ENCODE measurements at regions not wholly inside any gene's neighbourhood (a gene's known extent, or its start where the extent isn't known, plus 50 kb on each side); places are given as distances from the start of the nearest gene placed in this dataset.
"Not testable (repeated sequence)": the region's sequence is repeated elsewhere in the genome, so short reads cannot be mapped to it uniquely, and the experiment has no call there.

- no peak for DNase-seq (ENCODE audit: insufficient read length, low spot score, missing footprints)
- H3K27ac ChIP-seq (ENCODE audit: low read depth, low read length): no peak overlapping the region
- no peaks in the 10 kb centered on the region for H3K9me3 ChIP-seq (ENCODE audit: low read depth, low read length)
- no peak overlapping the region for H3K4me3 ChIP-seq (ENCODE audit: insufficient read depth, low read length)
- no peaks in the 10 kb centered on the region for H3K27me3 ChIP-seq (ENCODE audit: insufficient read depth, low read length)
- H3K36me3 ChIP-seq (ENCODE audit: insufficient read depth, low read length): no peaks in the 10 kb centered on the region
- TF ChIP-seq CTCF (IDR thresholded peaks at IDR 0.05; ENCODE audit: extremely low read depth, low read depth, low read length): no peak
- H2AFZ ChIP-seq (ENCODE audit: low read length): peak overlapping the region; percentile 39
- no peaks in the 10 kb centered on the region for H3K79me2 ChIP-seq (ENCODE audit: insufficient read depth, low read length)
- H4K20me1 ChIP-seq (ENCODE audit: insufficient read depth, low read length): no peaks in the 10 kb centered on the region
- no peak overlapping the region for H3K4me2 ChIP-seq (ENCODE audit: insufficient read depth, low read length)
- H3K4me1 ChIP-seq (ENCODE audit: insufficient read depth, low read length): peaks cover 11% of the 10 kb centered on the region
These were observed 386.0 kb downstream of the KIF20B start for GRCh38 chr10:90087197-90088023.

- no peaks in the 10 kb centered on the region for H4K20me1 ChIP-seq (ENCODE audit: insufficient read depth, low read length)
These were observed 386.6 kb downstream of the KIF20B start for GRCh38 chr10:90088024-90088317.

GRCh38 chr10:90089719-90090118 lies 388.3 kb downstream of the KIF20B start:
- H3K36me3 ChIP-seq (ENCODE audit: insufficient read depth, low read length): no peaks in the 10 kb centered on the region
- H3K4me3 ChIP-seq (ENCODE audit: insufficient read depth, low read length): no peak overlapping the region
- H3K4me2 ChIP-seq (ENCODE audit: insufficient read depth, low read length): no peak overlapping the region
- no peak for TF ChIP-seq CTCF (IDR thresholded peaks at IDR 0.05; ENCODE audit: extremely low read depth, low read depth, low read length)
- no peaks in the 10 kb centered on the region for H3K27me3 ChIP-seq (ENCODE audit: insufficient read depth, low read length)
- no peaks in the 10 kb centered on the region for H3K9me3 ChIP-seq (ENCODE audit: low read depth, low read length)
- H3K4me1 ChIP-seq (ENCODE audit: insufficient read depth, low read length): peaks cover 11% of the 10 kb centered on the region
- peak; percentile 32 for DNase-seq (ENCODE audit: insufficient read length, low spot score, missing footprints)
- no peaks in the 10 kb centered on the region for H3K79me2 ChIP-seq (ENCODE audit: insufficient read depth, low read length)
- H2AFZ ChIP-seq (ENCODE audit: low read length): no peak overlapping the region
- no peaks in the 10 kb centered on the region for H4K20me1 ChIP-seq (ENCODE audit: insufficient read depth, low read length)
- no peak overlapping the region for H3K27ac ChIP-seq (ENCODE audit: low read depth, low read length)

More at GRCh38 chr10:90088024-90088317, 386.6 kb downstream of the KIF20B start:
- Histone ChIP-seq H3K27me3 (ENCODE audit: insufficient read depth, low read length) (no peaks in the 10 kb centered on the region), H3K4me3 (ENCODE audit: insufficient read depth, low read length) (no peak overlapping the region), H3K4me1 (ENCODE audit: insufficient read depth, low read length) (peaks cover 11% of the 10 kb centered on the region), H3K4me2 (ENCODE audit: insufficient read depth, low read length) (no peak overlapping the region), H3K27ac (ENCODE audit: low read depth, low read length) (no peak overlapping the region), H3K9me3 (ENCODE audit: low read depth, low read length) (no peaks in the 10 kb centered on the region), H3K79me2 (ENCODE audit: insufficient read depth, low read length) (no peaks in the 10 kb centered on the region), H3K36me3 (ENCODE audit: insufficient read depth, low read length) (no peaks in the 10 kb centered on the region), H2AFZ (ENCODE audit: low read length) (no peak overlapping the region)
- TF ChIP-seq CTCF (IDR thresholded peaks at IDR 0.05; ENCODE audit: extremely low read depth, low read depth, low read length): no peak
- DNase-seq (ENCODE audit: insufficient read length, low spot score, missing footprints): no peak

GRCh38 chr10:90096196-90096595 lies 394.8 kb downstream of the KIF20B start:
- DNase-seq (ENCODE audit: insufficient read length, low spot score, missing footprints): no peak
- H2AFZ ChIP-seq (ENCODE audit: low read length): no peak overlapping the region
- H3K27ac ChIP-seq (ENCODE audit: low read depth, low read length): no peak overlapping the region
- H3K9me3 ChIP-seq (ENCODE audit: low read depth, low read length): no peaks in the 10 kb centered on the region
- no peaks in the 10 kb centered on the region for H3K79me2 ChIP-seq (ENCODE audit: insufficient read depth, low read length)
- H3K4me3 ChIP-seq (ENCODE audit: insufficient read depth, low read length): no peak overlapping the region
- no peak for TF ChIP-seq CTCF (IDR thresholded peaks at IDR 0.05; ENCODE audit: extremely low read depth, low read depth, low read length)
- H3K27me3 ChIP-seq (ENCODE audit: insufficient read depth, low read length): no peaks in the 10 kb centered on the region
- no peaks in the 10 kb centered on the region for H3K4me1 ChIP-seq (ENCODE audit: insufficient read depth, low read length)
- no peak overlapping the region for H3K4me2 ChIP-seq (ENCODE audit: insufficient read depth, low read length)
- H3K36me3 ChIP-seq (ENCODE audit: insufficient read depth, low read length): no peaks in the 10 kb centered on the region
- no peaks in the 10 kb centered on the region for H4K20me1 ChIP-seq (ENCODE audit: insufficient read depth, low read length)

GRCh38 chr10:90107581-90107980 lies 406.2 kb downstream of the KIF20B start:
- not testable (repeated sequence) for H3K79me2 ChIP-seq (ENCODE audit: insufficient read depth, low read length); H3K4me2 ChIP-seq (ENCODE audit: insufficient read depth, low read length); H2AFZ ChIP-seq (ENCODE audit: low read length); H3K27me3 ChIP-seq (ENCODE audit: insufficient read depth, low read length); H4K20me1 ChIP-seq (ENCODE audit: insufficient read depth, low read length); H3K36me3 ChIP-seq (ENCODE audit: insufficient read depth, low read length); H3K4me3 ChIP-seq (ENCODE audit: insufficient read depth, low read length); DNase-seq (ENCODE audit: insufficient read length, low spot score, missing footprints); H3K9me3 ChIP-seq (ENCODE audit: low read depth, low read length); H3K27ac ChIP-seq (ENCODE audit: low read depth, low read length)
- peaks cover 10% of the 10 kb centered on the region for H3K4me1 ChIP-seq (ENCODE audit: insufficient read depth, low read length)
